Kidney epithelial cell (primary cell): ENCODE measurements at regions not wholly inside any gene's neighbourhood (a gene's known extent, or its start where the extent isn't known, plus 50 kb on each side); places are given as distances from the start of the nearest gene placed in this dataset.

Experiments
- DNase-seq: peaks from one replicate; pipeline ENCODE4 v3.0.0-alpha.2; 2010; ENCODE audit warnings: low read depth
- H3K27me3 ChIP-seq: 2 replicates; pipeline ENCODE4 v1.6.0; 2011; ENCODE audit warnings: low read length; ENCODE audit not compliant: control insufficient read depth, insufficient read depth
- H3K36me3 ChIP-seq: 2 replicates; pipeline ENCODE4 v1.5.1; 2011; ENCODE audit warnings: low read length; ENCODE audit not compliant: control insufficient read depth, insufficient read depth
- H3K4me3 ChIP-seq: 2 replicates; pipeline ENCODE4 v1.5.1; 2011; ENCODE audit warnings: low read depth, mild to moderate bottlenecking, control low read depth, low read length
- TF ChIP-seq, protein P1 (sequence below): IDR thresholded peaks from 2 replicates; pipeline ENCODE4 v1.5.1; 2011; ENCODE audit warnings: mild to moderate bottlenecking, moderate library complexity, low read length, control low read depth, inconsistent platforms; ENCODE audit not compliant: insufficient read depth, poor library complexity, severe bottlenecking

DNA sequence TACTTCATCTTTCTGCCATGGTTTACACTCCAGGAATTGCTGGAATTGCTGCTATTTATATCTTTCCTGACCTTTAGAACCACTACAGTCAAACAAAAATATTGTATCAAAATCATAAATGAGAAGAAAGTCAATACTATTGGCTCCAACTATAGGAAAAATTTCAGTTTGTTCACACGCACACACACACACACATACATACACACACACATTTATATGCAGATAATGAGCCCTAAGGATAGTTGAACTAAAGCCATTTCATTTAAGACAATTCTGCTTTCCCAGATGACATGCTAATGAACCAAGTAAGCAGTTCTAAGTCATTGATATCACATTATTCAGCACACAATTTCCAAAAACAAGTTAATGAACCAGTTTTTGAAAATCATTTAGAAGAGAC lies 627.3 kb downstream of the PLOD2 start:
- H3K27me3 ChIP-seq: no peaks in the 10 kb centered on the region
- no peaks in the 10 kb centered on the region for H3K36me3 ChIP-seq
- DNase-seq: no peak
- H3K4me3 ChIP-seq: no peak overlapping the region
- TF ChIP-seq, protein P1, sequence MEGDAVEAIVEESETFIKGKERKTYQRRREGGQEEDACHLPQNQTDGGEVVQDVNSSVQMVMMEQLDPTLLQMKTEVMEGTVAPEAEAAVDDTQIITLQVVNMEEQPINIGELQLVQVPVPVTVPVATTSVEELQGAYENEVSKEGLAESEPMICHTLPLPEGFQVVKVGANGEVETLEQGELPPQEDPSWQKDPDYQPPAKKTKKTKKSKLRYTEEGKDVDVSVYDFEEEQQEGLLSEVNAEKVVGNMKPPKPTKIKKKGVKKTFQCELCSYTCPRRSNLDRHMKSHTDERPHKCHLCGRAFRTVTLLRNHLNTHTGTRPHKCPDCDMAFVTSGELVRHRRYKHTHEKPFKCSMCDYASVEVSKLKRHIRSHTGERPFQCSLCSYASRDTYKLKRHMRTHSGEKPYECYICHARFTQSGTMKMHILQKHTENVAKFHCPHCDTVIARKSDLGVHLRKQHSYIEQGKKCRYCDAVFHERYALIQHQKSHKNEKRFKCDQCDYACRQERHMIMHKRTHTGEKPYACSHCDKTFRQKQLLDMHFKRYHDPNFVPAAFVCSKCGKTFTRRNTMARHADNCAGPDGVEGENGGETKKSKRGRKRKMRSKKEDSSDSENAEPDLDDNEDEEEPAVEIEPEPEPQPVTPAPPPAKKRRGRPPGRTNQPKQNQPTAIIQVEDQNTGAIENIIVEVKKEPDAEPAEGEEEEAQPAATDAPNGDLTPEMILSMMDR: no peak

DNA sequence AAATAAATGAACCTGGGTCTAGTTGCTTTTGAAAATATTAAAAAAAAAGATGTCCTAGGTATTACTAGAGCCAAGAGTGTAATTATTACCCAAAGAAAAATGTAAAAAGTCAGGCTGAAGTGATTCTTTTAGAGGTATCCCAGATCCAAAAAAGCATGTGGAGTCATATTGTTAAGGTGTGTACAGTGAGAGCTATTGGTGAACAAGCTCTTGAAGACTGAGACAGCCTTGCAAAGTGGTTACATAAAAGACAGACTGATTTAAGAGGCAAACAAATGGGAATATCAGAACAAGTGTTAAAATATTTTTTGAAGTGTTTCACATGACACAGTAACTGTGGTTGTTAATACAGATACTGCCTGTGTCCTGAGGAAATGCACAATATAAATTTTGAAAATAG lies 624.5 kb downstream of the PLOD2 start:
- Histone ChIP-seq H3K27me3 (no peaks in the 10 kb centered on the region), H3K4me3 (no peak overlapping the region), H3K36me3 (no peaks in the 10 kb centered on the region)
- TF ChIP-seq, protein P1: no peak
- DNase-seq: no peak

DNA sequence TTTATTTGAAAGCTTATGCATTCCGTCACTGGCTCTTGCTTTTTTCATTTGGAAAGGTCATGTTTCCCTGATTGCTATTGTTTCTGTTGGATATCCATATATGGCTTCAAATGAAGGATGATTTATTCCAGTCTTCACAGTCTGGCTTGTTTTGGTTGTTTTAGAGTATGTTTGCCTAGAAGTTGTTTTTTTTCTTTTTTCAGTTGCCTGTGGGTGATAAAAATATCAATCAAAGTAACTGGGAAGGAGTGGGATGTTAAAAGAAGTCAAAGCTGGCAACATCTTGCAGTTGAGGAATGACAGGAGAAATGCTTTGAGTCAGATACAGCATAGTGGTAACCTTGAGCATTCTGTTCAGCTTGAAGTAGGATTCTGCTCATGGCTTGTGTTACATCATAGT lies 610.5 kb downstream of the PLOD2 start:
- TF ChIP-seq, protein P1: no peak
- no peak overlapping the region for H3K4me3 ChIP-seq
- H3K36me3 ChIP-seq: no peaks in the 10 kb centered on the region
- DNase-seq: no peak
- no peaks in the 10 kb centered on the region for H3K27me3 ChIP-seq

DNA sequence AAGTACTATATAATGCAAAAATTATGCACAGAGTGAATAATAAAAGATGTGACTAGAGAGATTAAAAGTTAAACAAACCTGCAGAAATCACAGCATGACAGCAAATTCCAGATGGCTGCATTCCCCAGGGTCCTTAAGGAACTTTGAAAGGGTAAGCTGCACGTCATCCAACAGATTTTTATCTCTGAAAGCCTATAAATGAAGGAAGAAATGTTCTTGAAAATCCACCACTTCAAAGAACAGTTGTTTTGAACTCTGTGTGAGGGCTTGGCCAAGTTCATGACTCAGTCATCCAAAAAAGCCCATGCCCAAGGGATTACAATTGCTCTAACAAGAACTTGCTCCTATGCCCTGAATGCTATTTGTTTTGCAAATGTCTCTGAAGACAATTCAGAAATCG lies 603.6 kb downstream of the PLOD2 start:
- TF ChIP-seq, protein P1: no peak
- H3K27me3 ChIP-seq: no peaks in the 10 kb centered on the region

DNA sequence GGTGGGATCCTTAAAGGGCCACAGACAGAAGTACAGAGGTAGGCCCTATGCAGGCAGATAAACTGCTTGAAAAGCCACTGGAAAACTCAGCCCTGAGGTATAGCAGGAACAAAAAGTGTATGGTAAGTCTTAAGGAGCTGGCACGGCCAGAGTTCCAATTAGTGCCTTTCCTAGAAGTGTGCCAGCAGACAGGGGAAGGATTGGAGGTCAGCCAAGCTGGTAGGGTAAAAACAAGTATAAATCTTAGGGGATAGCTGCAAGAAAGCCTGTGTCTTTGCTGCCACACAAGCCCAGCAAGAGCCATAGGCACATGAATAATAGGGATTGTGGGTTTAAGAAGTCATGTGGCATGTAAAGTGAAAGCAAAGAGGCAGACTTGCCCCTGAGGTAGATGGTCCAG lies 582.5 kb downstream of the PLOD2 start:
- H3K27me3 ChIP-seq: no peaks in the 10 kb centered on the region
- TF ChIP-seq, protein P1: no peak
- no peaks in the 10 kb centered on the region for H3K36me3 ChIP-seq
- H3K4me3 ChIP-seq: no peak overlapping the region
- no peak for DNase-seq

More for the DNA sequence above, 603.6 kb downstream of the PLOD2 start:
- peak; percentile 4 for DNase-seq
- Histone ChIP-seq H3K36me3 (no peaks in the 10 kb centered on the region), H3K4me3 (no peak overlapping the region)

DNA sequence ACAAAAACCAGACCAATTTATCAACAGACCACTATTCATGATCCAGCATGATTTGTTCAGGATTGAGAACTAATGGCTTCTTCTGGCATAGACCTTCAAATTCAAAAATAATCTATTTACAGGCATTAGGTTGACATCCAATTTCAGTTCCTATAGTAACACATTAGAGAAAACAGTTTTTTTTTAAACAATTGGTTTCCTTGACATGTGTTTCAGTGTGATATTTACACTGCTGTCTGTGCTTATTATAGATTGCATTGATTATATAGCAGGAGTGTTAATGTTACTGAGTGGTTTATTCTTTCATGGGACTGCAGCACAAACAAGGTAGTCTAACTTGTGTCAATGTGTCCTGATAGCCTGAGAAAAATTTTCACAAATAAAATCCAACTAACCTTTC lies 579.3 kb downstream of the PLOD2 start:
- DNase-seq: no peak
- TF ChIP-seq, protein P1: no peak
- H3K4me3 ChIP-seq: no peak overlapping the region
- H3K36me3 ChIP-seq: no peaks in the 10 kb centered on the region
- no peaks in the 10 kb centered on the region for H3K27me3 ChIP-seq
